NCI-H2107 treated with DMSO at 0.1 percent for 48 hours (cell line): ENCODE measurements at regions not wholly inside any gene's neighbourhood (a gene's known extent, or its start where the extent isn't known, plus 50 kb on each side); places are given as distances from the start of the nearest gene placed in this dataset.
"Not testable (repeated sequence)": the region's sequence is repeated elsewhere in the genome, so short reads cannot be mapped to it uniquely, and the experiment has no call there.

Experiments used
- DNase-seq: peaks from one replicate; lab custom pipeline; 2025; ENCODE audit not compliant: unreplicated experiment; lab: John Stamatoyannopoulos, UW

DNA sequence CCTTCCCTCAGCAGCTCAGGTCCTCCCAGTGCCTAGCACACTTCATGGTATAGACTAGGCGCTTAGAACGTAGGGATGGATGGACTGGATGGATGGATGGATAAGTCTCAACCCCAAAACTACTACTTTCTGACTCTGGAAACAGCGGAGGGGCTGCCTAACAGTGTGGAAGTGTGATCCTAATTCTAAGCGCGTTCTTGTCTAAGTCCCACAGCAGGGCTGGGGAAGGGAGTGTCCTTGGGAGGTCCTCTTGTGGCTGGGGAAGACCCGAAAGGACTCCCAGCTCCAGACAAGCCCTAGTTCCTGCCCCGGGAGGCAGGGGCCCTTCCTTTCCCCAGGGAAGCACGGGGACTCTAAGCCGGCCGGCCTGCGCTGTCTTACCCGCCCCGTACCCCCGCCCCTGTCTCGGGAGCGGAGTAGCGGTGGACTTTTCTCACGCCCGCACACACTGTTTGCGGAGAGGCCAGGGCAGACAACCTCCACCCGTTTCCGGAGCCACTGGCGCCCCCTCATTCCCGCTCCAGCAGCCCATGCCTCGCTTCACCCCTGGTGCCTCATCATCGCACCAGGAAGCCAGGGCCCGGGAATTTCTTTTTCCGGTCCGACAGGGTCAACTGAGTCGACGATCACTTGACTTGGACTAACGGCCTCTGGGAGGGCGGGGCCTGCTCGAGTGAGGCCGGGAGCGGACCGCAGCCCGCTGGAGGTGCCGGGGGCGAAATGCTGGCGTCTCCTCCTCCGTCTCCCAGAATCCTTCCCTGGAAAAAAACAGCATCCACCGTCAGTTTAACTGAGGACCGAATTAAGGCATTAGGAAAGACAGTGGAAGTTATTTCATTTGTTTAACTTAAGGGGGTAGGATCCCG lies 133.3 kb downstream of the TBC1D2B start:
- no peak for DNase-seq

DNA sequence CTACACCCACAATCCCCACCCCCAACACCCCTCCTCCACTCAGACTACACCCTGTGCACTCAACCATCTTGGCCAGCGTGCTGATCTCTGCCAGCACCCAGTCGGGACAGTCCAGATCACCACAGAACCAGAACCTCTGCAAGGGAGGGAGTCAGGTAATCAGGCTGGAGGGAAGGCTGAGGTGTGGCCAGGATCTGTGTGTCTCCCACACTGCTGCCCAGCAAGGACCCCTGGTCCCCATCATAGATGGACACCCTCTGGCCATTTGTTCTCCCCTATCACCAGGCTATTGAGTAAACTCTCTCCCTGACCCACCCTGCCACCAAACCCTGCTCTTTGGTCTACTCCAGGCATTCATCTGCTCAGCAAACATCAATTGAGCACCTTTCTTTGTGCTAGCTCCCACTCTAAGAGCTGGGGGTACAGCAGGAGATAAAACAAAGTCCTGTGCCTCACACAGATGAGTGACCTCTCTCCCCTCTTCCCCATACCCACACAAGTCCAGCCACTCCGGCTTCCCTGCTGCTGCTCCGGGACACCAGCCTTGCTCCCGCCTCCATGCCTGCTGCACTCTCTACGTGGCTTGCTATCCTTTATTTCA lies 134.8 kb downstream of the TBC1D2B start:
- no peak for DNase-seq

DNA sequence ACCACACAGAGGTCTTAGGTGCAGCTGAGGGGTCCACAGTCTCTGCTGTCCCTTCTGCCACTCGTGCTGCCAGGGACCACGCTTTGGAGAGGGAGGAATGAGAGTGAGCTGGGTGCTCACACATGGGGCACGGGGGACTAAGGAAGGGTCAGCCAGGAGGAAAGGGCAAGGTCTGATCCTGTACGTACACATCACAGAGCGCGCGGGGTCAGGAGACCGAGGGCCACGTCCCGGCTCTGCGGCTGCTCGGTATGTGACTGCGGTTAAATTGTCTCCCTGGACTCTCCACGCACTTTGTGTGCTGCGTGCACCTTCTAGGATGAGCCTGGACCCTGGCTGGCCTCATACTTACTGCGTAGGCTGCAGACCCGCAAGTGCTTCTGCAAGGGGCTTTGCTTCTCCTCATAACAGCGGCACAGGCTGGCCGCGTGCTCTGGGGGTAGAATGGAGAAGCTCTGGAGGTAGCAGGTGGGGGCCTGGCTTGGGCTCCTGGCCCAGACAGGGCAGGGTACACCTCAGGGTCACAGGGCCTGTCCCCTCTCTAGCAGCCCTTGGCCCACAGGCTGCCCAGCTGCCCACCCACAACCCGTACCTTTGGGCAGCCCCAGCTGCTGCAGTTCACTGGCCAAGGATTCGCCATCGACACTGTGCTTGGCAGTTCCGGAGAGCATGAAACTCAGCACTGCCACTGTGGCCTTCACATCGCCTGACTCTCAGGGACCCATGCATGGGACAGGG lies 136.3 kb downstream of the TBC1D2B start:
- DNase-seq = not testable (repeated sequence)

DNA sequence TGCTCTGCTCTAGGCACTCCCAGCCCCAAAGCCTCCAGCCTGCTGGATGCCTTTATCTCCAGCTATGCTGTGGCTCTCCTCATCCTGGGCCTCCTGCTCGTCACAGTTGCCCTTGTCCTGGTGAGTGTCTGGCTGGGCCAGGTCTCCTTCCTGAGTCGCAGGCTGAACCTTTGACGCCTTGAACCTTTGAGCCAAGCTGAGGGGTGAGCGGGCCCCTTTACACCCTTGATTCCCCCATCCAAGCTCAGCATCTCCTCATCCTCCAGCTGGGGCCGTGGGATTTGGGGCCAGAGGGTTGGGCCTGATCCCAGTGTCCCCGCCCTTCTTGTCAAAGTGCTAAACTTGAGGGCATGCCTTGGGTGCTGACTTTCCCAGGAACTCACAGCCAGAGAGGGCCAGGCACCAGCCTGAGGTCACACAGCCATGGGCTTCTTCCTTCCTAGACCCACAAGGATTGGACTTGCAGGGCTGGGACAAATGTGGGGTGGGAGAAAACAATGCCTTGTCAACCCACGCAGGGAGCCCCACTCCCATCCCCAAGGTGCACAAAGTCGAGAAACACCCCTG lies 137.0 kb downstream of the TBC1D2B start:
- no peak for DNase-seq

DNA sequence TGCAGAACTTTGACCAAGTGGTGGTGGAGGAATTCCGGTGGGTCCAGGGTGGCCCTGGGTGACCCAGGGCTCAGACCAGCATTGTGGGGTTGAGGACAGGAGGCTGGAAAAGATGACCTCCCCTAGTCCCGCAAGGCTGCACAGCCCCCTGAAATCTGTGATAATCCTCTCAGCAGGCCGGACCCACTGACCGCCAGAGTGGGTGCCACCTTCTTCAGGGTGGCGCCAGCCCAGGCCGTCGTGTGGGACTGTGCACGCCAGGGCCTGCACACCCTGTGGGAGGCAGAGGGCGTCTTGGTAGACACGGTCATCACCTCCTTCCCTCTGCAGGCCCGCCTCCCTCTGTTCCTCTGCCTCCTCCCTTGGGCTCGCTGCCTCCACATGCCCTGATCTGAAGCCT lies 137.7 kb downstream of the TBC1D2B start:
- no peak for DNase-seq

DNA sequence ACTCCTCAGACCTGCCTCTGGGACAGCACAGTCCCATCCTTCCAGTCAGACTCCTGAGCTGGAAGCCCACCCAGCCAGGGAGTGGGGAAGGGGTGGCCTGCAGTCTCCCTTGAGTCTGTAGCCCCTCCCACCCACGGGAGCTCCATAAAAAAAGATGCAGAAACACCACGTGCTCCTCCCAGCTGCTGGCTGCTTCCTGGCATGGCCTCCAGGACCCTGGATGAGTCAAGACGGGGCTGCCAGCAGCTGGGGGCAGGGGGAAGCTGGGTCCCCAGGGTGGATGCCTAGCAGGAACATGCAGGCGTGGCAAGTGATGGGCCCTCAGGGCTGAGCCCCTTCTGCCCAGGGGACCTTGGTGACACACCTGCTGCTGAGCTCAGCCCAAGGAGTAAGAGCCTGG lies 138.5 kb downstream of the TBC1D2B start:
- not testable (repeated sequence) for DNase-seq

DNA sequence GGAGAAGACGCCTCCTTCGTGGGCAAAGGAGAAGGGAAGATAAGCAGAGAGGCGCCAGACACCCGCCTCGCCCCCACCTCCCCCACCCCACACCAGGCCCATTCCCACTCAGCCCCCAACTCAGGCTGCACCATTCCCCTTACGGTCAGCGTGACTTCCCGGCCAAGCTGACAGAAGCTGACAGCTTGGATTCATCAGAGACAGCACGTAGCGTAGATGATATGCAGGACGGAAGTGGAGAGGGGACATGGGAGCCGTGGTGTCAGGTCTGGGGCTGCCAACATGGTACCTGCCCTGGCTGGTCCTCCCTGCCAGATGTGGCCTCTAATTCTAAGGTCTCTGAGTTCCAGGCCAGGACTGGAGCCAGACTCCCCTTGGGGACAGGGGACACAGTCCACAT lies 139.0 kb downstream of the TBC1D2B start:
- not testable (repeated sequence) for DNase-seq

DNA sequence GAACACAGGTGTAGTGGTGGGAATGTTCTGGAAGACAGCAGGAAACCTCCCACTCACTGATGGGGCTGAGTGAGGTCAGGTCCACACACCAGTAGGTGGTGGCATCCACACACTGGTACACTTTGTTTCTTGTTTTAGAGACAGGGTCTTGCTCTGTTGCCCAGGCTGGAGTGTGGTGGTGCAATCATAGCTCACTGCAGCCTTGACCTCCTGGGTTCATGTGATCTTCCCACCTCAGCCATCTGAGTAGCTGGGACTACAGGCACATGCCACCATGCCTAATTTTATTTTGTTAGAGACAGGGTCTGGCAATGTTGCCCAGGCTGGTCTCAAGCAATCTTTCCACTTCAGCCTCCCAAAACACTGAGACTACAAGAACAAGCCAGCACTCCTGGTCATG lies 140.9 kb downstream of the TBC1D2B start:
- not testable (repeated sequence) for DNase-seq

DNA sequence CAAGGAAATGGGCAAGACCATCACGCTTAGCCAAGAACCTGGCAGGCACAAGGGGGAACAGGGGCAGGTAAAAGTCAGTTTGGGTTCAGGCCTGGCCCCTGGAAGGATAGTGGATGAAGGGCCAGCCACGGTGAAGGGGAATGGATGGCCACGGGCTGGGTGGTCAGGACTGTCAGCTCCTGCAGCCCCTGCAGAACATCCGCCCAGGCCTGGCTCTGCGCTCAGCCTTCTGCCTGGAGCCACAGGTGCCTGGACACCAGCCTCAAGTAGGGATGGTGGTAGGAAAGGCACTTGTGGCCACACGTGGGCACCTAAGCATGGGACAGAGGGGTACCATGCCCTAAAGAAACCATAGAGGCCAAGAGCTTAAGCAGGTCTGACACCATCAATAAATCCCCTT lies 143.0 kb downstream of the TBC1D2B start:
- DNase-seq = not testable (repeated sequence)

DNA sequence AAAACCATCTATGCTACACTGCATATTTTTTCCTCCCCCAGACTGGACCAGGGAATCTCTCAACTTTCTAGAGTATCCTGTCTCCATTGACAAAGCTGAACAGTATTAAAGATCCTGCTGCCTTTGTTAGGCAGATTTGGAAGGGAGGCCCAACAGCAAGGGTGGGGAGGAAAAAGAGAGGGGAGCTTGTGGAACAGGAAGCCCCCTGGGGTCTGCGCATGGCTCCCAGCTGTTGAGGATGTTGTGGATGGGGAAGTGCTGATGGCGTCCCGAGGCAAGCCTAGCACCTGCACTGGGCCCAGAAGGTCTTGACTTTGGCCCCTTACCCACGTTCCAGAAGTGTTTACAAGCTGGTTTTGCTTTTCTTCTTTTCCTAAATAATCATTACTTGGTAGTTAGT lies 146.6 kb downstream of the TBC1D2B start:
- not testable (repeated sequence) for DNase-seq

DNA sequence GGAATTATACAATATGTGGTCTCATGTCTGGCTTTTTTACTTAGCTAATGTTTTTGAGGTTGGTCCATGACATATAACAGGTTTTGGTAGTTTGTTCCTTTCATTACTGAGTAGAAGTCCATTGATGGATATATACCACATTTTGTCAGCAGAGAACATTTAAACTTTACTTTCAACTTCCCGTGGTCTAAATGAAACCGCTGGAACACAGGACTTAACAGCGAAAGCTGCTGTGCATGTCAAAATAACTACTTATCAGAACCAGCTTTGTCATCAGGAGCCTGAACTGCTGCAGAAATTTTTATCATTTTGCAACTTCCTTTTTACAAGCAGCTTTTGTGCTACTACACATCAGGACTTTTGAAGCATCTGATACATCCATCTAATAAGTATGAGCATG lies 147.0 kb downstream of the TBC1D2B start:
- not testable (repeated sequence) for DNase-seq

DNA sequence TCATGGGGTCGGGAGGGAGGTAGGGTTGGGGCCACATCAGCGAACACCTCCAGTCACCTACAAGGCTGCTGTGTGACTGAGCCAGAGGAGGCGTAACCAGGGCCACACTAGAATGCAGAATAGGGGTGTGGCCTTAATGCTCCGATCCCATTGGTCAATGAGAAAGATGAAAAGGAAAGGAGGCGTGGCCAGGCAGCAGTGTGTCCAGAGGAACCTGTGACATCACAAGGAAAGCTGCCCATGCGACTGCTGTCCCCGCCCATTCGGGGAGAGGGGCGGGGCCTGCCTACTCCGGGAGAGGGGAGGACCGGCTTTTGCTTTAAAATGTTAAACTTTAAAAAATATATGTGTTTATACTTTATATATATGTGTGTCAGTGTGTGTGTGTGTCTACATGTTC lies 150.7 kb downstream of the TBC1D2B start:
- not testable (repeated sequence) for DNase-seq

DNA sequence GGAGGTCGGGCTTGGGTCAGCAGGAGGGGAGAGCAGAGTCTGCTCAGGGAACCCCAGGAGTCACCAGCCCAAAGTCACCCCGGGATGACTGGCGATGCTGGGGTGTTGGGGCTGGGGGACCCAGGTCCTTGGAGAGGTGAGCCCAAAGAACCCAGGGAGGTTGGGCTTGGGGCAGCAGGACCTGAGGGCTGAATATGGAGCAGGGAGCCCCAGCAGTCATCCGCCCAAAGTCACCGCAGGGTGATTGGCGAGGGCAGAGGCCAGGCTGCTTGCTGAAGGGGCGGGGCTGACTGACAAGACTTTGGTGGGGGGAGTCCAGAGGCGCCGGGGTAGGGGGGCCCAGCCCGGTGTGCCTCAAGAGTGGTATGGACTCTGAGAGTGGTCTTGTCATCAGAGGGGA lies 151.2 kb downstream of the TBC1D2B start:
- DNase-seq = not testable (repeated sequence)

DNA sequence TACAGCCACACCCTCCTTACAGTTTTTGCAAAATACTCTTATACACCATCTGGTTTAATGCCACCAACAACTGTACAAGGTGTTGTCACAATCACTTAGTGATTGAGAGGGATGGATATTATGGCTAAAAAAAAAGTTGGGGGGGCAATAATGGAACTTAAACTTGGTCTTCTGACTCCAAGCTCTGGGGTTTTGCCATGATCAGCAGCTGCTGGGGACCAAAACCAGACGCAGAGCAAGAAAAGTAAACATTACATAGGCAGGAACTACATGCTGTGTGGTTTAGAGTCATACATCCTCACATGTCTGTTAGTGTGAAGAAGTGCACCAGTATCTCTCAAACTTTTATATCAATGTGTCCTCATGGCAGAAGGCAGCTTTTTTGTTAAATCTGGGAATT lies 152.4 kb downstream of the TBC1D2B start:
- not testable (repeated sequence) for DNase-seq

DNA sequence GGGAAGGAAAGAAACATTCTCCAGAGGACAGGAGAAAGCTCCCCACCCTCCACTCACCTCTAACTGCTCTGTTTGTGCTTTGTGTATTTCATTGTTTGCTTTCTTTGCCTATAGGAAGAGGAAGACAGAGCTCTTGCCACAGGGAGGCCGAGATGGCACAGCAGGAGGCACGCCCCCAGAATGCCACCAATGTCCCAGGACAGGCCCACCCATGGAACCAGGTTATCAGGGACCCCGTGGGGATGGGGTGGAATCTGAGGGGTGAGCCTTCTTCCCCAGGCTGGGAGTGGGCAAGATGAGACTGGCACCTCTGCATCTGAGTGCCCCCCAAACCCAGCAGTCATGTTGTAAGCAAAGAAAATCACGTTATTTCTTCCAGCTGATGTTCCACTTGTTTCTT lies 155.8 kb downstream of the TBC1D2B start:
- no peak for DNase-seq

DNA sequence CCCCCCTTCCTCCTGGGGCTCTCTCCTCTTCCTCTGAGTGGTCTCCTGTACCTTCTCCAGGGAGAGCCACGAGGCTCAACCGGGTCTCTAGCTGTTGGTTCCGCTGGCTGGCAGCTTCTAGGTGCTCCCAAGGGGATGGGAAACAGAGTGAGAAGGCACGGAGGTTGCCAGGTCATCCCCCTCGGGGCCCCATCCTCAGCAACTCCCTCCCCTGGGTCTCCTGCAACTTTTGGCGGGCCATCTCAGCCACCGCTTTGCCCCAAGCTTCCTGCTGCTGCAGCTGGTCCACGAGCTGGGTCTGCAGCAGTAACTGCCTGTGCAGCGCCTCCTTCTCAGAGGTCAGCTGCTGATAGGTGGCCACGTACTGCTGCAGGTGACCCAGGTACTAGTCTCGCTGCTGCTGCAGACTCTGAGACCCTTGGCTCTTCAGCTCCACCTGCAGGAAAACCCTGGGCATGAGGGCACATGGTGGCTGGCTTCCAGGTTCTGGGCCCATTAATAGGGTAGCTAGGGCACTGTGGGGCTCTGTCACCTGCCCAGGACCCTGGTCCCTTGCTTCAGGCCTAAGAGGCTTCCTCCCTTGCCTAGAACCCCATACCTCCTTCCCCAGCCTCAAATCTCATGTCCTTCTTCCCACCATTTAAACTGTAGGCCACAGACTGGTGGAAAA lies 160.4 kb downstream of the TBC1D2B start:
- DNase-seq = not testable (repeated sequence)

DNA sequence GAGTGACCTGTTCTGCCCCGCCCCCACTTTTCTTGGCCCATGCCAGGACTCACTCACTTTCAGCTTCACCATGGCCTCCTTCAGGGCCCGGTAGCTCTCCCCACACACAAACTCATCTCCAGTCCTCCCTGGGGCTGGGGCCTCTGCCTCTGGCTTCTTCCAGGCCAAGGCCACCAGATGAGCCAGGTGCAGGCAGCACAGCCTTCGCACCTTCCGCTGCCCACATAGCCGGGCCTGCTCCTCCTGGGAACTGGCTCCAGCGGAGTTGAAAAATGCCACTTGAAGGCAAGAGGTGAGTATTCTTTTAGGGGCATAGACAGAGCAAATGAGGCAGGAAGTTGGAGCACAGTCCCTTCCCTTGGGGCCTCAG lies 161.6 kb downstream of the TBC1D2B start:
- not testable (repeated sequence) for DNase-seq

DNA sequence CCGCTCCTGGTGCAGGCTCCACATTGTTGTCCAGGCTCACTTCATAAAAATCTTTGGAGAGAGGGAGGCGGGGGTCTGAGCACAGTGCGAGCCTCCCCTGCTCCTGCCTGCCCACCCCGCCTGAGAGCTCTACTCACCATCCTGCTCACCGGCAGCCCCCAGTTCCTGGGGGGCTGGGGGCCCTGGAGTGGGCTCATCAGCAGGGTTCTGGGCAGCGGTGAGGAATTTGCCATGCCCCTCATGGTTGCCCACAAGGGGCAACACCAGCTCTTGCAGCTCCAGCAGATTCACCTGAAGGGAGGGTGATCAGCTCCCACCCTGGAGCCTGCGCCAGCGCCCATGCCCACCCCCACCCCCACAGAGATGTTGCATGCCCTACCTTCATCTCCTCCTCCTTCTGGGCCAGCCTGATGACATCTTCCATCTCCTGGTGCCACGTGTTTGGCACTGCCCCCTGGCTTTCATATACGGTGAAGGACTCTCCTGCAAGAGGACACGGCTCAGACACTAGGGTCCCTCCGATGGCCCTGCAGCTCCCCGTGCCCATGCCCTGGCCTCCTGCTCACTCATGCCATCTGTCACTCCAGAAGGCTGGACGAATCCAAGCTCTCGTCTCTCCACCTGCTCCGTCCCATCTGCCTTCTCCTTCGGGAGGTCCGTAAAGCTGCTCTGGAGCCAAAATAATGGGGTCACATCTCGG lies 162.1 kb downstream of the TBC1D2B start:
- DNase-seq = no peak

DNA sequence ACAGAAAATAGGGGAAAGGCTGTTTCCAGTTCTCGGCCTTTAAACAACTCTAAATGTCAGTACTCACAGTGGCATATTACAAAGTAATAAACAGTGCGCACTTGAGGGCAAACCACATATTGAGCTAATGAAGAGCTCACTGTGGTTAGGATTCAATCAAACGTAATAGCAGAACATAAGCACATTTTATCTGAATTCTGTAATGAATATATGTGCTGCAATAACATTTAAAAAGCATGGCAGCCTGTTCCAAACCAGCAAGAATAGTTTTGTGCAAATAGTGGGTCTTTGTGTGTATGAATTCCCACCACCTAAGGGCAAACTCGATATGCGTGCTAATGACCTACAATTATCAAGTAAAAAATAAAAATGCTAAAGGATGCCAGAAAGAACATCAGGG lies 163.0 kb downstream of the TBC1D2B start:
- DNase-seq = not testable (repeated sequence)
